ENCODE measurements at regions not wholly inside any gene's neighbourhood (a gene's known extent, or its start where the extent isn't known, plus 50 kb on each side); places are given as distances from the start of the nearest gene placed in this dataset.

DNA sequence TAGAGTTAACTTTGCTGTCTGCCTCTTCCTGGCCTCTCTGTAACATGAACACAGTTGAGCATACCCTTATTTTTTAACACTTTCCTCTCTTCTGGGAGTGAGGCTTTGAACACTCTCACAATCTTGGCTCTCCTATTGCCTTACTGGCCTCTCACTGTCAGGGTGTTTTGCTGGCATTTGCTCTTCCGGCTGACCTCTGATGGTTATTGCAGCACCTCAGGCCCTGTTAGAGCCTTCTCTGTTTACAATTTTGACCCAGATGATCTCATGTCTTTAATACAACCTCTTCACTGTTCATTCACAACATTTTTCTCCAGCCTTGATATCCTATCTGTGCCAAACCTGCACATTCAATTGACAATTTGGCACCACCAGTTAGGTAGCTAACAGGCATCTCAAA is 357.8 kb upstream of the USP15 start:
- TF ChIP-seq, protein P1, sequence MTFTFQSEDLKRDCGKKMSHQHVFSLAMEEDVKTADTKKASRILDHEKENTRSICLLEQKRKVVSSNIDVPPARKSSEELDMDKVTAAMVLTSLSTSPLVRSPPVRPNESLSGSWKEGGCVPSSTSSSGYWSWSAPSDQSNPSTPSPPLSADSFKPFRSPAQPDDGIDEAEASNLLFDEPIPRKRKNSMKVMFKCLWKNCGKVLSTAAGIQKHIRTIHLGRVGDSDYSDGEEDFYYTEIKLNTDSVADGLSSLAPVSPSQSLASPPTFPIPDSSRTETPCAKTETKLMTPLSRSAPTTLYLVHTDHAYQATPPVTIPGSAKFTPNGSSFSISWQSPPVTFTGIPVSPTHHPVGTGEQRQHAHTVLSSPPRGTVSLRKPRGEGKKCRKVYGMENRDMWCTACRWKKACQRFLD (tag by site-specific recombination; IDR thresholded peaks at IDR 0.05) = no peak
- no peak for TF ChIP-seq ZSCAN23 (tag by site-specific recombination; IDR thresholded peaks at IDR 0.05)
- no peak for TF ChIP-seq ZNF221 (tag by site-specific recombination; IDR thresholded peaks at IDR 0.05; ENCODE audit: borderline replicate concordance)
- TF ChIP-seq, protein P2, sequence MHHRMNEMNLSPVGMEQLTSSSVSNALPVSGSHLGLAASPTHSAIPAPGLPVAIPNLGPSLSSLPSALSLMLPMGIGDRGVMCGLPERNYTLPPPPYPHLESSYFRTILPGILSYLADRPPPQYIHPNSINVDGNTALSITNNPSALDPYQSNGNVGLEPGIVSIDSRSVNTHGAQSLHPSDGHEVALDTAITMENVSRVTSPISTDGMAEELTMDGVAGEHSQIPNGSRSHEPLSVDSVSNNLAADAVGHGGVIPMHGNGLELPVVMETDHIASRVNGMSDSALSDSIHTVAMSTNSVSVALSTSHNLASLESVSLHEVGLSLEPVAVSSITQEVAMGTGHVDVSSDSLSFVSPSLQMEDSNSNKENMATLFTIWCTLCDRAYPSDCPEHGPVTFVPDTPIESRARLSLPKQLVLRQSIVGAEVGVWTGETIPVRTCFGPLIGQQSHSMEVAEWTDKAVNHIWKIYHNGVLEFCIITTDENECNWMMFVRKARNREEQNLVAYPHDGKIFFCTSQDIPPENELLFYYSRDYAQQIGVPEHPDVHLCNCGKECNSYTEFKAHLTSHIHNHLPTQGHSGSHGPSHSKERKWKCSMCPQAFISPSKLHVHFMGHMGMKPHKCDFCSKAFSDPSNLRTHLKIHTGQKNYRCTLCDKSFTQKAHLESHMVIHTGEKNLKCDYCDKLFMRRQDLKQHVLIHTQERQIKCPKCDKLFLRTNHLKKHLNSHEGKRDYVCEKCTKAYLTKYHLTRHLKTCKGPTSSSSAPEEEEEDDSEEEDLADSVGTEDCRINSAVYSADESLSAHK (tag by site-specific recombination; IDR thresholded peaks at IDR 0.05) = no peak
- TF ChIP-seq ZNF10 (tag by site-specific recombination; IDR thresholded peaks at IDR 0.05) = no peak

All from HEK293 (cell line).